Loucy (cell line): ENCODE measurements at regions not wholly inside any gene's neighbourhood (a gene's known extent, or its start where the extent isn't known, plus 50 kb on each side); places are given as distances from the start of the nearest gene placed in this dataset.

Experiments used
- H2AFZ ChIP-seq: fragments of 200-600 bp; sonication (generic); 2 replicates; pipeline ENCODE4 v1.6.0; 2016; ENCODE audit warnings: antibody characterized with exemption, mild to moderate bottlenecking, low read length, moderate library complexity
- H3F3A ChIP-seq: fragments of 200-600 bp; 2 replicates; pipeline ENCODE4 v1.6.0; 2016; ENCODE audit warnings: antibody characterized with exemption, low read depth, mild to moderate bottlenecking
- H3K27me3 ChIP-seq: fragments of 200-600 bp; sonication (generic); 2 replicates; pipeline ENCODE4 v1.6.1; 2014; ENCODE audit warnings: low read length, mild to moderate bottlenecking; ENCODE audit not compliant: insufficient read depth, poor library complexity, severe bottlenecking
- H3K36me3 ChIP-seq: fragments of 200-600 bp; sonication (generic); 2 replicates; pipeline ENCODE4 v1.6.1; 2016; ENCODE audit warnings: low read length; ENCODE audit not compliant: insufficient read depth
- H3K4me1 ChIP-seq: fragments of 200-600 bp; sonication (generic); 2 replicates; pipeline ENCODE4 v1.5.1; 2014; ENCODE audit warnings: low read length, mild to moderate bottlenecking; ENCODE audit not compliant: insufficient read depth, poor library complexity, severe bottlenecking
- H3K4me2 ChIP-seq: fragments of 200-600 bp; sonication (generic); 2 replicates; pipeline ENCODE4 v1.6.0; 2014; ENCODE audit warnings: antibody characterized with exemption, low read length, low read depth, mild to moderate bottlenecking; ENCODE audit not compliant: poor library complexity, severe bottlenecking
- H3K4me3 ChIP-seq: fragments of 200-600 bp; sonication (generic); 2 replicates; pipeline ENCODE4 v1.5.1; 2014; ENCODE audit warnings: low read length, mild to moderate bottlenecking, mixed read lengths; ENCODE audit not compliant: poor library complexity, severe bottlenecking
- H3K79me2 ChIP-seq: fragments of 200-600 bp; sonication (generic); 2 replicates; pipeline ENCODE4 v1.6.1; 2014; ENCODE audit warnings: low read length; ENCODE audit not compliant: insufficient read depth
- H3K9ac ChIP-seq: fragments of 200-600 bp; sonication (generic); 2 replicates; pipeline ENCODE4 v1.6.0; 2014; ENCODE audit warnings: mild to moderate bottlenecking, low read depth, low read length, moderate library complexity; ENCODE audit not compliant: poor library complexity, severe bottlenecking
- H3K9me2 ChIP-seq: fragments of 200-600 bp; sonication (generic); replicated peaks from 2 replicates; pipeline ENCODE4 v1.6.1; 2016; ENCODE audit warnings: low read depth, low read length, mixed read lengths
- H3K9me3 ChIP-seq: fragments of 200-600 bp; sonication (generic); 2 replicates; pipeline ENCODE4 v1.6.1; 2014; ENCODE audit warnings: mild to moderate bottlenecking, antibody characterized with exemption, low read length, low read depth; ENCODE audit not compliant: insufficient read depth
- H4K20me1 ChIP-seq: fragments of 200-600 bp; sonication (generic); 2 replicates; pipeline ENCODE4 v1.6.0; 2014; ENCODE audit warnings: antibody characterized with exemption, low read length, mild to moderate bottlenecking; ENCODE audit not compliant: insufficient read depth, poor library complexity, severe bottlenecking
- EZH2phosphoT487 ChIP-seq: fragments of 200-600 bp; IDR thresholded peaks from 2 replicates; pipeline ENCODE4 v1.6.1; 2018; ENCODE audit warnings: antibody characterized with exemption, mild to moderate bottlenecking, moderate library complexity, borderline replicate concordance
- TF ChIP-seq, protein P1 (sequence below): fragments of 200-600 bp; sonication (generic); conservative IDR thresholded peaks from 2 replicates; pipeline ENCODE4 v1.5.1; 2014; ENCODE audit warnings: mild to moderate bottlenecking, antibody characterized with exemption, low read length

DNA sequence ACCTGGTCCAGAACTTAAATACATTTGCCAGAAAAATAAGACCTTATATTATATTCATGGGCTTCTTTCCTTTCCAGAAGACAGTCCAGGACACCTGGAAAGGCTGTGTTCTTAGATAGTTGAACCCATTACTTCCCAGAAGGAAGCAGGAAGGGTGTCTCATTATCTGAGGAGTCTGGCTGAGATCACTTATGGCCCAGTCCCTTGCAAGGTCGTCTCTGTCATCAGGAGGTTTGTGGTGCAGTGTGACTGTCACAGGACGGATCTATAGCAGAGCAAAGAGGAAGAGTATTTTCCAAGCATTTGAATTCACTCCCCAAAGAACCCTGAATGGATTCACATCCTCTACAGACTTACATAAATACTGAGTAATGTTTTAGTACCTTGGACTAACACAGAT lies 270.7 kb upstream of the MTNR1B start:
- no peaks in the 10 kb centered on the region for H3K9me2 ChIP-seq
- no peaks in the 10 kb centered on the region for H3K9me3 ChIP-seq
- no peak overlapping the region for H3K4me2 ChIP-seq
- no peaks in the 10 kb centered on the region for H4K20me1 ChIP-seq
- H2AFZ ChIP-seq: no peak overlapping the region
- no peaks in the 10 kb centered on the region for H3F3A ChIP-seq
- H3K4me1 ChIP-seq: peaks cover 18% of the 10 kb centered on the region
- TF ChIP-seq, protein P1, sequence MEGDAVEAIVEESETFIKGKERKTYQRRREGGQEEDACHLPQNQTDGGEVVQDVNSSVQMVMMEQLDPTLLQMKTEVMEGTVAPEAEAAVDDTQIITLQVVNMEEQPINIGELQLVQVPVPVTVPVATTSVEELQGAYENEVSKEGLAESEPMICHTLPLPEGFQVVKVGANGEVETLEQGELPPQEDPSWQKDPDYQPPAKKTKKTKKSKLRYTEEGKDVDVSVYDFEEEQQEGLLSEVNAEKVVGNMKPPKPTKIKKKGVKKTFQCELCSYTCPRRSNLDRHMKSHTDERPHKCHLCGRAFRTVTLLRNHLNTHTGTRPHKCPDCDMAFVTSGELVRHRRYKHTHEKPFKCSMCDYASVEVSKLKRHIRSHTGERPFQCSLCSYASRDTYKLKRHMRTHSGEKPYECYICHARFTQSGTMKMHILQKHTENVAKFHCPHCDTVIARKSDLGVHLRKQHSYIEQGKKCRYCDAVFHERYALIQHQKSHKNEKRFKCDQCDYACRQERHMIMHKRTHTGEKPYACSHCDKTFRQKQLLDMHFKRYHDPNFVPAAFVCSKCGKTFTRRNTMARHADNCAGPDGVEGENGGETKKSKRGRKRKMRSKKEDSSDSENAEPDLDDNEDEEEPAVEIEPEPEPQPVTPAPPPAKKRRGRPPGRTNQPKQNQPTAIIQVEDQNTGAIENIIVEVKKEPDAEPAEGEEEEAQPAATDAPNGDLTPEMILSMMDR: no peak
- TF ChIP-seq EZH2phosphoT487: no peak
- no peaks in the 10 kb centered on the region for H3K79me2 ChIP-seq
- no peak overlapping the region for H3K9ac ChIP-seq
- H3K27me3 ChIP-seq: no peaks in the 10 kb centered on the region
- H3K4me3 ChIP-seq: no peak overlapping the region
- H3K36me3 ChIP-seq: no peaks in the 10 kb centered on the region

- Histone ChIP-seq H4K20me1 (no peaks in the 10 kb centered on the region), H3K36me3 (no peaks in the 10 kb centered on the region), H3K9me2 (no peaks in the 10 kb centered on the region), H2AFZ (no peak overlapping the region), H3K4me3 (no peak overlapping the region), H3K4me1 (peaks cover 14% of the 10 kb centered on the region), H3K9ac (no peak overlapping the region), H3K79me2 (no peaks in the 10 kb centered on the region), H3F3A (no peaks in the 10 kb centered on the region), H3K27me3 (no peaks in the 10 kb centered on the region), H3K4me2 (no peak overlapping the region), H3K9me3 (no peaks in the 10 kb centered on the region)
- no peak for TF ChIP-seq EZH2phosphoT487
- TF ChIP-seq, protein P1: no peak
Observed at GRCh38 chr11:92702037-92702804, 267.2 kb upstream of the MTNR1B start.

DNA sequence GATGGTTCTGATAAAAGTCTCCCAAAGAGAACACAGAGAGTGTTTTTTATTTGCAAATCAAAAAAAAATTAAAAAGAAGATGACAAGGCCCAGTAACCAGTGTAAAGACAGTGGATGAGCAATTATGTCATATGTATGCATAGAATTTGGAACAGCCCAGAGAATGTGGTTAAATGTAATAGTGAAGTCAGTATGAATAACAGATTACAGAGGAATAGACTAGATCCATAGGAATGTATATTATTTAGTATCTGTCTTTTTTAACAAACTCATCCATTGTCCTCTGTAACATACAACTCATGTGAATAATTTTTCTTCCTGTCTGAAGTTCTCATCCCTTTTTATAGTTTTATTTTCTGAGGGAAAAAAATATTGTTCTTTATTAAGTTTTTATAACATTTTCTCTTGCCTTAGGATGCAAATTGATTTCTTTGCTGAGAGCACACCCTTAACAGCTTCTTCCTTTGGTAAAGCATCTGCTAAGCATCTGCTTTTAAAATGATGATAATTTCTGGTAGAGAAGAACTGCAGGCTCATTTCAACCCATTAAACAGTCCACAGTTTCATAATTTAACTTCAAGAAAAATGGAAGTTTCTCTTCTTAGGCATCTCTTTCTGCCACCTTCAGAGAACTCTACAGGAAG lies 266.5 kb upstream of the MTNR1B start:
- Histone ChIP-seq H4K20me1 (no peaks in the 10 kb centered on the region), H3F3A (no peaks in the 10 kb centered on the region), H3K9me2 (no peaks in the 10 kb centered on the region), H3K27me3 (no peaks in the 10 kb centered on the region), H2AFZ (no peak overlapping the region), H3K79me2 (no peaks in the 10 kb centered on the region), H3K4me1 (peaks cover 14% of the 10 kb centered on the region), H3K9ac (no peak overlapping the region), H3K36me3 (no peaks in the 10 kb centered on the region), H3K4me2 (no peak overlapping the region), H3K4me3 (no peak overlapping the region), H3K9me3 (no peaks in the 10 kb centered on the region)
- TF ChIP-seq, protein P1: no peak
- no peak for TF ChIP-seq EZH2phosphoT487
